H9 (cell line): ENCODE measurements at regions not wholly inside any gene's neighbourhood (a gene's known extent, or its start where the extent isn't known, plus 50 kb on each side); places are given as distances from the start of the nearest gene placed in this dataset.

ENCODE experiments used
- DNase-seq: peaks from one replicate; pipeline ENCODE4 v3.0.0-alpha.2; 2017
- H2AFZ ChIP-seq: one replicate; pipeline ENCODE4 v1.6.1; 2013; ENCODE audit warnings: mild to moderate bottlenecking, low read length, control low read depth, moderate library complexity
- H2AK5ac ChIP-seq: 2 replicates; pipeline ENCODE4 v1.6.1; 2013; ENCODE audit warnings: low read length, control low read depth, mixed read lengths; ENCODE audit not compliant: insufficient read length
- H2BK120ac ChIP-seq: one replicate; pipeline ENCODE4 v1.6.1; 2013; ENCODE audit warnings: low read depth, mild to moderate bottlenecking, low read length, control low read depth, inconsistent platforms; ENCODE audit not compliant: poor library complexity, severe bottlenecking
- H2BK12ac ChIP-seq: 2 replicates; pipeline ENCODE4 v1.6.1; 2013; ENCODE audit warnings: low read length, control low read depth, mixed read lengths, low read depth; ENCODE audit not compliant: insufficient read length
- H2BK15ac ChIP-seq: 2 replicates; pipeline ENCODE4 v1.6.1; 2013; ENCODE audit warnings: low read depth, low read length, control low read depth
- H2BK20ac ChIP-seq: one replicate; pipeline ENCODE4 v1.6.1; 2013; ENCODE audit warnings: low read depth, mild to moderate bottlenecking, low read length, control low read depth, inconsistent platforms; ENCODE audit not compliant: poor library complexity, severe bottlenecking
- H2BK5ac ChIP-seq: 2 replicates; pipeline ENCODE4 v1.6.1; 2013; ENCODE audit warnings: low read length, control low read depth, mixed read lengths; ENCODE audit not compliant: insufficient read length
- H3K14ac ChIP-seq: 2 replicates; pipeline ENCODE4 v1.6.1; 2013; ENCODE audit warnings: low read length, control low read depth; ENCODE audit not compliant: insufficient read depth
- H3K18ac ChIP-seq: 2 replicates; pipeline ENCODE4 v1.6.1; 2013; ENCODE audit warnings: low read depth, mild to moderate bottlenecking, mixed read lengths, low read length, control low read depth; ENCODE audit not compliant: insufficient read length
- H3K23ac ChIP-seq: 2 replicates; pipeline ENCODE4 v1.6.1; 2013; ENCODE audit warnings: low read length, control low read depth, mixed read lengths, low read depth; ENCODE audit not compliant: insufficient read length
- H3K23me2 ChIP-seq: 2 replicates; pipeline ENCODE4 v1.6.1; 2013; ENCODE audit warnings: low read depth, mild to moderate bottlenecking, mixed read lengths, low read length, control low read depth; ENCODE audit not compliant: insufficient read length, poor library complexity, severe bottlenecking
- H3K27ac ChIP-seq: 2 replicates; pipeline ENCODE4 v1.5.1; 2013; ENCODE audit warnings: low read length, control low read depth, mixed read lengths, low read depth; ENCODE audit not compliant: insufficient read length
- H3K27me3 ChIP-seq: 2 replicates; pipeline ENCODE4 v1.6.1; 2013; ENCODE audit warnings: low read length, control low read depth, inconsistent platforms; ENCODE audit not compliant: insufficient read depth
- H3K4ac ChIP-seq: 2 replicates; pipeline ENCODE4 v1.6.1; 2013; ENCODE audit warnings: low read depth, mild to moderate bottlenecking, control low read depth, inconsistent platforms, low read length, moderate library complexity
- H3K4me1 ChIP-seq: 2 replicates; pipeline ENCODE4 v1.6.1; 2013; ENCODE audit warnings: low read length, control low read depth, inconsistent platforms; ENCODE audit not compliant: insufficient read depth
- H3K4me2 ChIP-seq: 2 replicates; pipeline ENCODE4 v1.6.1; 2013; ENCODE audit warnings: low read length, control low read depth, mixed read lengths; ENCODE audit not compliant: insufficient read length, insufficient read depth
- H3K56ac ChIP-seq: 2 replicates; pipeline ENCODE4 v1.6.1; 2013; ENCODE audit warnings: low read depth, mild to moderate bottlenecking, mixed read lengths, low read length, control low read depth; ENCODE audit not compliant: insufficient read length
- H3K79me1 ChIP-seq: 2 replicates; pipeline ENCODE4 v1.6.1; 2013; ENCODE audit warnings: low read depth, mild to moderate bottlenecking, moderate library complexity, low read length, control low read depth, inconsistent platforms; ENCODE audit not compliant: insufficient read depth, poor library complexity, severe bottlenecking
- H3K79me2 ChIP-seq: 2 replicates; pipeline ENCODE4 v1.6.1; 2013; ENCODE audit warnings: low read length, control low read depth, inconsistent platforms; ENCODE audit not compliant: insufficient read depth
- H3K9ac ChIP-seq: 2 replicates; pipeline ENCODE4 v1.6.1; 2013; ENCODE audit warnings: low read length, control low read depth, mixed read lengths; ENCODE audit not compliant: insufficient read length; ENCODE audit errors: extremely low read depth
- H3K9me3 ChIP-seq: one replicate; pipeline ENCODE4 v1.6.1; 2013; ENCODE audit warnings: low read depth, low read length, inconsistent platforms; ENCODE audit not compliant: control insufficient read depth
- H3T11ph ChIP-seq: one replicate; pipeline ENCODE4 v1.6.1; 2013; ENCODE audit warnings: mild to moderate bottlenecking, low read length, control low read depth, inconsistent platforms
- H4K20me1 ChIP-seq: one replicate; pipeline ENCODE4 v1.6.1; 2013; ENCODE audit not compliant: control insufficient read depth, insufficient read length, insufficient read depth
- H4K5ac ChIP-seq: 2 replicates; pipeline ENCODE4 v1.6.1; 2013; ENCODE audit warnings: low read depth, mild to moderate bottlenecking, mixed read lengths, low read length, control low read depth; ENCODE audit not compliant: insufficient read length
- H4K8ac ChIP-seq: replicated peaks from 2 replicates; pipeline ENCODE4 v1.6.1; 2013; ENCODE audit warnings: low read length, control low read depth, mixed read lengths, low read depth; ENCODE audit not compliant: insufficient read length
- H4K91ac ChIP-seq: 2 replicates; pipeline ENCODE4 v1.6.1; 2013; ENCODE audit warnings: low read depth, mild to moderate bottlenecking, moderate library complexity, mixed read lengths, low read length, control low read depth; ENCODE audit not compliant: insufficient read length
- H3K27ac Mint-ChIP-seq, 3 experiments: 2 replicates in 2 of 3; 3 replicates in 1 of 3; pipeline ENCODE4 v1.8.0; 2020 to 2021; ENCODE audit warnings: mixed read lengths in 3 of 3, mild to moderate bottlenecking in 1 of 3, moderate library complexity in 1 of 3
- H3K27me3 Mint-ChIP-seq: 2 replicates; pipeline ENCODE4 v1.8.0; 2021; ENCODE audit warnings: low read depth, mild to moderate bottlenecking, moderate library complexity, mixed read lengths
- H3K36me3 Mint-ChIP-seq, 3 experiments: 2 replicates in 2 of 3; 3 replicates in 1 of 3; pipeline ENCODE4 v1.8.0; 2020 to 2021; ENCODE audit warnings: low read depth in 3 of 3, mixed read lengths in 3 of 3; ENCODE audit not compliant: insufficient read depth in 1 of 3
- H3K4me1 Mint-ChIP-seq, 2 experiments: 2 replicates each; pipeline ENCODE4 v1.8.0; 2020; ENCODE audit warnings: mixed read lengths in 2 of 2
- H3K4me3 Mint-ChIP-seq, 2 experiments: 2 replicates in 1 of 2; 3 replicates in 1 of 2; pipeline ENCODE4 v1.8.0; 2020 to 2021; ENCODE audit warnings: mild to moderate bottlenecking in 2 of 2, mixed read lengths in 2 of 2, moderate library complexity in 1 of 2
- H3K9me3 Mint-ChIP-seq, 2 experiments: 2 replicates in 1 of 2; 3 replicates in 1 of 2; pipeline ENCODE4 v1.8.0; 2020; ENCODE audit warnings: mild to moderate bottlenecking in 2 of 2, mixed read lengths in 2 of 2, moderate library complexity in 1 of 2
- WGBS: extraction: QIAGEN DNeasy Blood & Tissue Kit; methylation state at CpG from one replicate; pipeline ENCODE4 v1.1.7; 2013; ENCODE audit warnings: missing lambda C conversion rate, low lambda C conversion rate, mixed read lengths; ENCODE audit not compliant: insufficient read length; ENCODE audit errors: extremely low coverage; 5-methylcytosine and 5-hydroxymethylcytosine counted together
- TF ChIP-seq, protein P1 (sequence below): fragments of 200-600 bp; sonication (generic); conservative IDR thresholded peaks from 3 replicates; pipeline ENCODE4 v1.8.0; 2021; ENCODE audit warnings: antibody characterized with exemption, mild to moderate bottlenecking

DNA sequence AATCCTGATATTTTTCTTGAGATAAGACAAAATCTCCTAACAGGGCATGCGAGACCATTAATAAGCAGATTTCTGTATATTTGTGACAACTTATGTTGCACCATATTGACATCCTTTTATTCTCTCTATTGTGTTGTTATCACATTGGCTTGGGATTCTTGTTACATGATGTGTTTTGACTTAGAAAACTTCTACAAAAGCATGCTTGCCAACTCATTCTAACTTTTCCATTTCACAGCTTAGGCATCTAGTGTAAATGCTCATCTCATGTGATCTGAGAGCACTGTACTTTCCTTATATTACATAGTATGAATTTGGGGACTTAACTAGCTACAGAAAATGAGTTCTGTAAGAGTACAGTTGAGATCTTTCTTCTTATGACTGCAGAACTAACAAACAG lies 1040.7 kb upstream of the ADGRB3 start:
- Histone ChIP-seq H3K79me2 (no peaks in the 10 kb centered on the region), H4K5ac (no peak overlapping the region), H3K23me2 (no peaks in the 10 kb centered on the region), H3K4ac (no peak overlapping the region), H2BK5ac (no peak overlapping the region), H4K20me1 (no peaks in the 10 kb centered on the region), H2BK15ac (no peak overlapping the region), H3T11ph (no peak overlapping the region), H3K9me3 (no peaks in the 10 kb centered on the region), H3K9ac (no peak overlapping the region), H4K8ac (no peak overlapping the region), H2BK20ac (no peak overlapping the region), H3K14ac (no peak overlapping the region), H3K79me1 (no peaks in the 10 kb centered on the region), H3K56ac (no peak overlapping the region), H3K4me2 (no peak overlapping the region), H2BK120ac (no peak overlapping the region), H3K27ac (no peak overlapping the region), H2AFZ (no peak overlapping the region), H3K4me1 (no peaks in the 10 kb centered on the region), H4K91ac (no peak overlapping the region), H3K18ac (no peak overlapping the region), H3K23ac (no peak overlapping the region), H2AK5ac (no peak overlapping the region), H3K27me3 (no peaks in the 10 kb centered on the region), H2BK12ac (no peak overlapping the region)
- H3K36me3 Mint-ChIP-seq, result no peaks in the 10 kb centered on the region
- no CpG with 5 or more reads among the region's 1 CpG for WGBS
- TF ChIP-seq, protein P1, sequence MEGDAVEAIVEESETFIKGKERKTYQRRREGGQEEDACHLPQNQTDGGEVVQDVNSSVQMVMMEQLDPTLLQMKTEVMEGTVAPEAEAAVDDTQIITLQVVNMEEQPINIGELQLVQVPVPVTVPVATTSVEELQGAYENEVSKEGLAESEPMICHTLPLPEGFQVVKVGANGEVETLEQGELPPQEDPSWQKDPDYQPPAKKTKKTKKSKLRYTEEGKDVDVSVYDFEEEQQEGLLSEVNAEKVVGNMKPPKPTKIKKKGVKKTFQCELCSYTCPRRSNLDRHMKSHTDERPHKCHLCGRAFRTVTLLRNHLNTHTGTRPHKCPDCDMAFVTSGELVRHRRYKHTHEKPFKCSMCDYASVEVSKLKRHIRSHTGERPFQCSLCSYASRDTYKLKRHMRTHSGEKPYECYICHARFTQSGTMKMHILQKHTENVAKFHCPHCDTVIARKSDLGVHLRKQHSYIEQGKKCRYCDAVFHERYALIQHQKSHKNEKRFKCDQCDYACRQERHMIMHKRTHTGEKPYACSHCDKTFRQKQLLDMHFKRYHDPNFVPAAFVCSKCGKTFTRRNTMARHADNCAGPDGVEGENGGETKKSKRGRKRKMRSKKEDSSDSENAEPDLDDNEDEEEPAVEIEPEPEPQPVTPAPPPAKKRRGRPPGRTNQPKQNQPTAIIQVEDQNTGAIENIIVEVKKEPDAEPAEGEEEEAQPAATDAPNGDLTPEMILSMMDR, result no peak
- no peak for DNase-seq
- H3K27me3 Mint-ChIP-seq, result no peaks in the 10 kb centered on the region
- no peaks in the 10 kb centered on the region for H3K9me3 Mint-ChIP-seq
- H3K4me1 Mint-ChIP-seq, result no peaks in the 10 kb centered on the region
- H3K4me3 Mint-ChIP-seq, result no peak overlapping the region
- no peak overlapping the region for H3K27ac Mint-ChIP-seq
